ENCODE measurements at regions not wholly inside any gene's neighbourhood (a gene's known extent, or its start where the extent isn't known, plus 50 kb on each side); places are given as distances from the start of the nearest gene placed in this dataset.

DNA sequence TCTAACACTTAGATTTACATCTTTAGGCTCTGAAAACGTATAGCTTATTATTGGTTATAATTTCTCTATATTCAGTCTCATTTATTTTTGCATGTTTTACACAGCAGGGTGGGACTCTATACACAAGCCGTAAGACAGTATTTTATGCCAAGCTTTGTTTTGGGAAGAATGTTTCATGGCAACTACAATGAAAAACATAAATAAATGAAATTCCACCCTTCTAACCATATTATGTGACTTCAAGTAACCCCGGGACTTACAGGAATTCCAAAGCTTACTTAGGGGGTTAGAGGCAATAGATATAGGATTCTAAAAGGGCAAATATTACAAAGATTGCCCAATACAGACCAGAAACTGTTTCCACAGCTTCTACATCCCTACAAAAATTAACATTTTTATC lies 370.9 kb downstream of the PRR32 start:
- no peak for TF ChIP-seq POLR2AphosphoS5 (IDR thresholded peaks at IDR 0.05; ENCODE audit: low read depth, low read length)
- TF ChIP-seq POLR2A (IDR thresholded peaks at IDR 0.05; ENCODE audit: low read depth, low read length) = no peak
- TF ChIP-seq SPI1 (IDR thresholded peaks at IDR 0.05; ENCODE audit: low read depth, low read length) = no peak
- no peak for TF ChIP-seq TAF1 (IDR thresholded peaks at IDR 0.05; ENCODE audit: low read depth, low read length)

Measured in GM12891 (cell line).